ENCODE measurements at regions not wholly inside any gene's neighbourhood (a gene's known extent, or its start where the extent isn't known, plus 50 kb on each side); places are given as distances from the start of the nearest gene placed in this dataset.

DNA sequence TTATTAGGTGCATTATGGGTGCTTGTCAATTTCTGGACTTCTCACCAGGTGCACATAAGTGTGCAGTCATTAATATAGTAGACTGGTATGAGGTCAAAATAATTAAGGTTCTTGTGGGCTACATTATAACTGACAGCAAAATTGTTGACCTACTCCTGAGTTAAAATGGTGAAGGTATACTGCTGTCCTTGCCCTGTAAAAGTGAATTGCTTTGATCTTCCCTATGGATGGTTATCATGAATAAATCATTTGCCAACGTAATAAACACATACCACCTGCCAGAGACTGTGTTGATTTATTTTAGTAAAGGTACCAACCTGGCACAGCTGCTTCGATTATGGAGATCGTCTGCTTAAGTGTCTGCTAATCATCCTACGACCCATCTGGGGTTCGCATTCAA lies 201.6 kb upstream of the KCNK2 start:
- DNase-seq (ENCODE audit: low spot score), result no peak
- no peak for TF ChIP-seq RBAK (CRISPR knock-in tag; IDR thresholded peaks at IDR 0.05)
- TF ChIP-seq RELA (CRISPR knock-in tag; IDR thresholded peaks at IDR 0.05), result no peak
- TF ChIP-seq, protein P1, sequence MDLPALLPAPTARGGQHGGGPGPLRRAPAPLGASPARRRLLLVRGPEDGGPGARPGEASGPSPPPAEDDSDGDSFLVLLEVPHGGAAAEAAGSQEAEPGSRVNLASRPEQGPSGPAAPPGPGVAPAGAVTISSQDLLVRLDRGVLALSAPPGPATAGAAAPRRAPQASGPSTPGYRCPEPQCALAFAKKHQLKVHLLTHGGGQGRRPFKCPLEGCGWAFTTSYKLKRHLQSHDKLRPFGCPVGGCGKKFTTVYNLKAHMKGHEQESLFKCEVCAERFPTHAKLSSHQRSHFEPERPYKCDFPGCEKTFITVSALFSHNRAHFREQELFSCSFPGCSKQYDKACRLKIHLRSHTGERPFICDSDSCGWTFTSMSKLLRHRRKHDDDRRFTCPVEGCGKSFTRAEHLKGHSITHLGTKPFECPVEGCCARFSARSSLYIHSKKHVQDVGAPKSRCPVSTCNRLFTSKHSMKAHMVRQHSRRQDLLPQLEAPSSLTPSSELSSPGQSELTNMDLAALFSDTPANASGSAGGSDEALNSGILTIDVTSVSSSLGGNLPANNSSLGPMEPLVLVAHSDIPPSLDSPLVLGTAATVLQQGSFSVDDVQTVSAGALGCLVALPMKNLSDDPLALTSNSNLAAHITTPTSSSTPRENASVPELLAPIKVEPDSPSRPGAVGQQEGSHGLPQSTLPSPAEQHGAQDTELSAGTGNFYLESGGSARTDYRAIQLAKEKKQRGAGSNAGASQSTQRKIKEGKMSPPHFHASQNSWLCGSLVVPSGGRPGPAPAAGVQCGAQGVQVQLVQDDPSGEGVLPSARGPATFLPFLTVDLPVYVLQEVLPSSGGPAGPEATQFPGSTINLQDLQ (CRISPR knock-in tag; IDR thresholded peaks at IDR 0.05), result no peak
- TF ChIP-seq FOXJ3 (CRISPR knock-in tag; IDR thresholded peaks at IDR 0.05; ENCODE audit: borderline replicate concordance), result no peak
- TF ChIP-seq, protein P2, sequence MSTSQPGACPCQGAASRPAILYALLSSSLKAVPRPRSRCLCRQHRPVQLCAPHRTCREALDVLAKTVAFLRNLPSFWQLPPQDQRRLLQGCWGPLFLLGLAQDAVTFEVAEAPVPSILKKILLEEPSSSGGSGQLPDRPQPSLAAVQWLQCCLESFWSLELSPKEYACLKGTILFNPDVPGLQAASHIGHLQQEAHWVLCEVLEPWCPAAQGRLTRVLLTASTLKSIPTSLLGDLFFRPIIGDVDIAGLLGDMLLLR (CRISPR knock-in tag; IDR thresholded peaks at IDR 0.05), result no peak
- no peak for TF ChIP-seq ZNF44 (CRISPR knock-in tag; IDR thresholded peaks at IDR 0.05)
- TF ChIP-seq, protein P3, sequence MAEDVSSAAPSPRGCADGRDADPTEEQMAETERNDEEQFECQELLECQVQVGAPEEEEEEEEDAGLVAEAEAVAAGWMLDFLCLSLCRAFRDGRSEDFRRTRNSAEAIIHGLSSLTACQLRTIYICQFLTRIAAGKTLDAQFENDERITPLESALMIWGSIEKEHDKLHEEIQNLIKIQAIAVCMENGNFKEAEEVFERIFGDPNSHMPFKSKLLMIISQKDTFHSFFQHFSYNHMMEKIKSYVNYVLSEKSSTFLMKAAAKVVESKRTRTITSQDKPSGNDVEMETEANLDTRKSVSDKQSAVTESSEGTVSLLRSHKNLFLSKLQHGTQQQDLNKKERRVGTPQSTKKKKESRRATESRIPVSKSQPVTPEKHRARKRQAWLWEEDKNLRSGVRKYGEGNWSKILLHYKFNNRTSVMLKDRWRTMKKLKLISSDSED (CRISPR knock-in tag; IDR thresholded peaks at IDR 0.05), result no peak
- no peak for TF ChIP-seq AHR (CRISPR knock-in tag; IDR thresholded peaks at IDR 0.05)
- TF ChIP-seq, protein P4, sequence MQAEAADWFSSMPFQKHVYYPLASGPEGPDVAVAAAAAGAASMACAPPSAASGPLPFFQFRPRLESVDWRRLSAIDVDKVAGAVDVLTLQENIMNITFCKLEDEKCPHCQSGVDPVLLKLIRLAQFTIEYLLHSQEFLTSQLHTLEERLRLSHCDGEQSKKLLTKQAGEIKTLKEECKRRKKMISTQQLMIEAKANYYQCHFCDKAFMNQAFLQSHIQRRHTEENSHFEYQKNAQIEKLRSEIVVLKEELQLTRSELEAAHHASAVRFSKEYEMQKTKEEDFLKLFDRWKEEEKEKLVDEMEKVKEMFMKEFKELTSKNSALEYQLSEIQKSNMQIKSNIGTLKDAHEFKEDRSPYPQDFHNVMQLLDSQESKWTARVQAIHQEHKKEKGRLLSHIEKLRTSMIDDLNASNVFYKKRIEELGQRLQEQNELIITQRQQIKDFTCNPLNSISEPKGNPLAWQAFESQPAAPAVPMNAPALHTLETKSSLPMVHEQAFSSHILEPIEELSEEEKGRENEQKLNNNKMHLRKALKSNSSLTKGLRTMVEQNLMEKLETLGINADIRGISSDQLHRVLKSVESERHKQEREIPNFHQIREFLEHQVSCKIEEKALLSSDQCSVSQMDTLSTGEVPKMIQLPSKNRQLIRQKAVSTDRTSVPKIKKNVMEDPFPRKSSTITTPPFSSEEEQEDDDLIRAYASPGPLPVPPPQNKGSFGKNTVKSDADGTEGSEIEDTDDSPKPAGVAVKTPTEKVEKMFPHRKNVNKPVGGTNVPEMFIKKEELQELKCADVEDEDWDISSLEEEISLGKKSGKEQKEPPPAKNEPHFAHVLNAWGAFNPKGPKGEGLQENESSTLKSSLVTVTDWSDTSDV (CRISPR knock-in tag; IDR thresholded peaks at IDR 0.05), result no peak
- no peak for TF ChIP-seq RARG (CRISPR knock-in tag; IDR thresholded peaks at IDR 0.05; ENCODE audit: low read depth)
- TF ChIP-seq, protein P5, sequence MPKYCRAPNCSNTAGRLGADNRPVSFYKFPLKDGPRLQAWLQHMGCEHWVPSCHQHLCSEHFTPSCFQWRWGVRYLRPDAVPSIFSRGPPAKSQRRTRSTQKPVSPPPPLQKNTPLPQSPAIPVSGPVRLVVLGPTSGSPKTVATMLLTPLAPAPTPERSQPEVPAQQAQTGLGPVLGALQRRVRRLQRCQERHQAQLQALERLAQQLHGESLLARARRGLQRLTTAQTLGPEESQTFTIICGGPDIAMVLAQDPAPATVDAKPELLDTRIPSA (CRISPR knock-in tag; IDR thresholded peaks at IDR 0.05; ENCODE audit: borderline replicate concordance), result no peak
- TF ChIP-seq ZNF749 (CRISPR knock-in tag; IDR thresholded peaks at IDR 0.05; ENCODE audit: borderline replicate concordance), result no peak
- TF ChIP-seq, protein P6, sequence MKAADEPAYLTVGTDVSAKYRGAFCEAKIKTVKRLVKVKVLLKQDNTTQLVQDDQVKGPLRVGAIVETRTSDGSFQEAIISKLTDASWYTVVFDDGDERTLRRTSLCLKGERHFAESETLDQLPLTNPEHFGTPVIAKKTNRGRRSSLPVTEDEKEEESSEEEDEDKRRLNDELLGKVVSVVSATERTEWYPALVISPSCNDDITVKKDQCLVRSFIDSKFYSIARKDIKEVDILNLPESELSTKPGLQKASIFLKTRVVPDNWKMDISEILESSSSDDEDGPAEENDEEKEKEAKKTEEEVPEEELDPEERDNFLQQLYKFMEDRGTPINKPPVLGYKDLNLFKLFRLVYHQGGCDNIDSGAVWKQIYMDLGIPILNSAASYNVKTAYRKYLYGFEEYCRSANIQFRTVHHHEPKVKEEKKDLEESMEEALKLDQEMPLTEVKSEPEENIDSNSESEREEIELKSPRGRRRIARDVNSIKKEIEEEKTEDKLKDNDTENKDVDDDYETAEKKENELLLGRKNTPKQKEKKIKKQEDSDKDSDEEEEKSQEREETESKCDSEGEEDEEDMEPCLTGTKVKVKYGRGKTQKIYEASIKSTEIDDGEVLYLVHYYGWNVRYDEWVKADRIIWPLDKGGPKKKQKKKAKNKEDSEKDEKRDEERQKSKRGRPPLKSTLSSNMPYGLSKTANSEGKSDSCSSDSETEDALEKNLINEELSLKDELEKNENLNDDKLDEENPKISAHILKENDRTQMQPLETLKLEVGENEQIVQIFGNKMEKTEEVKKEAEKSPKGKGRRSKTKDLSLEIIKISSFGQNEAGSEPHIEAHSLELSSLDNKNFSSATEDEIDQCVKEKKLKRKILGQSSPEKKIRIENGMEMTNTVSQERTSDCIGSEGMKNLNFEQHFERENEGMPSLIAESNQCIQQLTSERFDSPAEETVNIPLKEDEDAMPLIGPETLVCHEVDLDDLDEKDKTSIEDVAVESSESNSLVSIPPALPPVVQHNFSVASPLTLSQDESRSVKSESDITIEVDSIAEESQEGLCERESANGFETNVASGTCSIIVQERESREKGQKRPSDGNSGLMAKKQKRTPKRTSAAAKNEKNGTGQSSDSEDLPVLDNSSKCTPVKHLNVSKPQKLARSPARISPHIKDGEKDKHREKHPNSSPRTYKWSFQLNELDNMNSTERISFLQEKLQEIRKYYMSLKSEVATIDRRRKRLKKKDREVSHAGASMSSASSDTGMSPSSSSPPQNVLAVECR (CRISPR knock-in tag; IDR thresholded peaks at IDR 0.05; ENCODE audit: borderline replicate concordance), result no peak
- WGBS (ENCODE audit: low lambda C conversion rate), result 45% methylated on average over 5 of the region's 5 CpGs
- in situ Hi-C loops (cut with HindIII; ENCODE audit: extremely low pct_ligation_motif_present, low pct_unique_long_range_greater_than_20kb) (no loop called here), intact Hi-C loops (cut with micrococcal nuclease; ENCODE audit: unreplicated experiment) (no loop called here)
- H3K27me3 ChIP-seq (ENCODE audit: control insufficient read depth in 1 of 2, insufficient read depth in 2 of 2, low read length in 2 of 2), result no peaks in the 10 kb centered on the region
- H2AFZ ChIP-seq (ENCODE audit: low read length), result no peak overlapping the region
- CTCF ChIA-PET (ENCODE audit: low intra/inter-chr PET ratio, low total read pairs), result no interaction called here
- FAIRE-seq, result no peak
- no TSS peak for BruUV-seq (replicated peaks)
- no peak for ATAC-seq
- no peaks in the 10 kb centered on the region for H3K79me2 ChIP-seq (ENCODE audit: insufficient read depth, low read length)
- no peaks in the 10 kb centered on the region for H3K36me3 ChIP-seq (replicated peaks in 1 of 2; ENCODE audit: control insufficient read depth in 1 of 2, insufficient read depth in 2 of 2, low read length in 2 of 2)
- H3K4me1 ChIP-seq (ENCODE audit: insufficient read depth, low read length), result no peaks in the 10 kb centered on the region
- no peak overlapping the region for H3K9ac ChIP-seq (ENCODE audit: insufficient read depth, low read depth, low read length)
- H3K9me3 ChIP-seq (ENCODE audit: low read length), result no peaks in the 10 kb centered on the region
- POLR2A ChIA-PET, result no interaction called here
- no peak overlapping the region for H3K4me2 ChIP-seq (ENCODE audit: low read depth, low read length)
- H3K4me3 ChIP-seq (replicated peaks in 1 of 3; ENCODE audit: insufficient read depth in 1 of 3, low read depth in 2 of 3, low read length in 3 of 3), result no peak overlapping the region
- H4K20me1 ChIP-seq (ENCODE audit: insufficient read depth, low read length), result no peaks in the 10 kb centered on the region
- no peak overlapping the region for H3K27ac ChIP-seq (ENCODE audit: extremely low read length, insufficient read depth, low read length)

Measured in HepG2 (cell line).